ENCODE measurements at regions not wholly inside any gene's neighbourhood (a gene's known extent, or its start where the extent isn't known, plus 50 kb on each side); places are given as distances from the start of the nearest gene placed in this dataset.

- H3K27me3 ChIP-seq = peaks cover 14% of the 10 kb centered on the region
- H3K4me3 ChIP-seq = no peak overlapping the region
- H3K4me1 ChIP-seq = peaks cover 22% of the 10 kb centered on the region
- H3K36me3 ChIP-seq = no peaks in the 10 kb centered on the region
- H3K27ac ChIP-seq = no peak overlapping the region
- TF ChIP-seq CTCF (IDR thresholded peaks at IDR 0.05) = no peak
- DNase-seq (ENCODE audit: low spot score in 2 of 2) = no peak
- 63% methylated on average over 6 of the region's 6 CpGs for WGBS
- H3K9me3 ChIP-seq = no peaks in the 10 kb centered on the region
Observed at GRCh38 chr15:95292785-95293450, 1037.6 kb upstream of the NR2F2 start.

- H3K9me3 ChIP-seq = no peaks in the 10 kb centered on the region
- 54% methylated on average over 6 of the region's 6 CpGs for WGBS
- no peak for TF ChIP-seq EP300 (IDR thresholded peaks at IDR 0.05)
- no peak for TF ChIP-seq POLR2AphosphoS5 (IDR thresholded peaks at IDR 0.05)
- no peak for TF ChIP-seq CTCF (IDR thresholded peaks at IDR 0.05)
- no peak for TF ChIP-seq POLR2A (IDR thresholded peaks at IDR 0.05)
- H3K36me3 ChIP-seq = no peaks in the 10 kb centered on the region
- H3K27ac ChIP-seq = no peak overlapping the region
- no peak for DNase-seq (ENCODE audit: low spot score in 2 of 2)
- H3K4me3 ChIP-seq = no peak overlapping the region
- H3K27me3 ChIP-seq = peaks cover 14% of the 10 kb centered on the region
- peaks cover 22% of the 10 kb centered on the region for H3K4me1 ChIP-seq
Observed at GRCh38 chr15:95293456-95294031, 1037.0 kb upstream of the NR2F2 start.

- Histone ChIP-seq H3K9me3 (no peaks in the 10 kb centered on the region), H3K4me1 (peaks cover 22% of the 10 kb centered on the region), H3K27me3 (peaks cover 14% of the 10 kb centered on the region), H3K4me3 (no peak overlapping the region), H3K27ac (no peak overlapping the region), H3K36me3 (no peaks in the 10 kb centered on the region)
- DNase-seq (ENCODE audit: low spot score in 2 of 2) = no peak
- 47% methylated on average over 9 of the region's 9 CpGs for WGBS
- TF ChIP-seq POLR2A (IDR thresholded peaks at IDR 0.05) = no peak
- TF ChIP-seq POLR2AphosphoS5 (IDR thresholded peaks at IDR 0.05) = no peak
- TF ChIP-seq CTCF (IDR thresholded peaks at IDR 0.05) = no peak
- TF ChIP-seq EP300 (IDR thresholded peaks at IDR 0.05) = no peak
Observed at GRCh38 chr15:95295363-95295762, 1035.1 kb upstream of the NR2F2 start.

GRCh38 chr15:95295896-95296625, 1034.4 kb upstream of the NR2F2 start:
- peaks cover 14% of the 10 kb centered on the region for H3K27me3 ChIP-seq
- no peaks in the 10 kb centered on the region for H3K36me3 ChIP-seq
- WGBS = 21% methylated on average over 9 of the region's 9 CpGs
- no peak overlapping the region for H3K4me3 ChIP-seq
- H3K9me3 ChIP-seq = no peaks in the 10 kb centered on the region
- H3K4me1 ChIP-seq = peaks cover 22% of the 10 kb centered on the region
- no peak for DNase-seq (ENCODE audit: low spot score in 2 of 2)
- no peak overlapping the region for H3K27ac ChIP-seq
- TF ChIP-seq EP300 (IDR thresholded peaks at IDR 0.05) = no peak
- no peak for TF ChIP-seq POLR2A (IDR thresholded peaks at IDR 0.05)
- no peak for TF ChIP-seq CTCF (IDR thresholded peaks at IDR 0.05)

- no peaks in the 10 kb centered on the region for H3K9me3 ChIP-seq
- no peak for DNase-seq (ENCODE audit: low spot score in 2 of 2)
- TF ChIP-seq CTCF (IDR thresholded peaks at IDR 0.05) (no peak), POLR2AphosphoS5 (IDR thresholded peaks at IDR 0.05) (no peak), POLR2A (IDR thresholded peaks at IDR 0.05) (no peak)
- H3K36me3 ChIP-seq = no peaks in the 10 kb centered on the region
- H3K27ac ChIP-seq = no peak overlapping the region
- peaks cover 22% of the 10 kb centered on the region for H3K4me1 ChIP-seq
- H3K27me3 ChIP-seq = peaks cover 14% of the 10 kb centered on the region
- WGBS = 32% methylated on average over 4 of the region's 4 CpGs
- H3K4me3 ChIP-seq = no peak overlapping the region
Observed at GRCh38 chr15:95296643-95297042, 1033.9 kb upstream of the NR2F2 start.

Measured in suprapubic skin (tissue), 4 donors.